HG03064 (cell line): ENCODE measurements at regions not wholly inside any gene's neighbourhood (a gene's known extent, or its start where the extent isn't known, plus 50 kb on each side); places are given as distances from the start of the nearest gene placed in this dataset.

Experiments used
- ATAC-seq: cut with Tn5 transposase; IDR thresholded peaks from one replicate; pipeline ENCODE4 v1.9.1; 2021; ENCODE audit warnings: low read depth; ENCODE audit not compliant: unreplicated experiment

DNA sequence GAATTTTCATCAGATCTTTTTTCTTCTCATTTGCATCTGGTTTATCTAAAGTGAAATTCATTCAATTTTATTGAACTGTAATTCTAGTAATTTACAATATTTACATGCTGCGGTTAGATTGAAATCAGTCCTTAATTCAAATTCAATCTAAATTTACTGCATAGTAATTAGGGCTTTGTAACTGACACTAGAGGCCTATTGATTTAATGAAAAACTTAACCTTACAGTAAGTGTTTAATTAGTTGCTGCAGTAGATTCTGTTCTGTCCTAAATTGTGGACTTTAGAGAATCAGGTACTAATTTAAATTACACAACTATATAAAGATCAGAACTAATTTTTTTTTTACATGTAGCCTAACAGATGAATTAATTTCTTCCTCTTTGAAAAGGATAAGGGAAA, 758.8 kb upstream of the TENM3 start:
- no peak for ATAC-seq

DNA sequence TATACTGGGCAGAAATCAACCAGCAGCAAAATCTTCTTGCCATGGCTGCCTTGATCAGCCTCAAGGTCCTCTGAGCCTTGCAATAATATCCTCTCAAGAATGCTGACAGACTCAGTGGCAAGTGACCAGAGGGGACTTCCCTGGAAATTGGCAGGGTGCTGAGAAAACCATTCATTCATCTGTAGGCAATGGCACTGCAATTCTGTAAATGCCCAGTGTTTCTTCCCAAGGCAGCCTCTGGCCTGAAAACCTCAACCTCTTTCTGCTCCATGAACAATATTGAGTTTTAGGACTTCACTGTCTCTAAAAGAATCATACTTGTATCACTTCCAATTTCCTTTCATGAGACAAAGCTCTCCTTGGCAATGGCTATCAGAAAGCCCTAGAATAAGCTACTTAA, 754.3 kb upstream of the TENM3 start:
- no peak for ATAC-seq

- no peak for ATAC-seq
Measured at GRCh38 chr4:181498148-181498547, 745.1 kb upstream of the TENM3 start.

DNA sequence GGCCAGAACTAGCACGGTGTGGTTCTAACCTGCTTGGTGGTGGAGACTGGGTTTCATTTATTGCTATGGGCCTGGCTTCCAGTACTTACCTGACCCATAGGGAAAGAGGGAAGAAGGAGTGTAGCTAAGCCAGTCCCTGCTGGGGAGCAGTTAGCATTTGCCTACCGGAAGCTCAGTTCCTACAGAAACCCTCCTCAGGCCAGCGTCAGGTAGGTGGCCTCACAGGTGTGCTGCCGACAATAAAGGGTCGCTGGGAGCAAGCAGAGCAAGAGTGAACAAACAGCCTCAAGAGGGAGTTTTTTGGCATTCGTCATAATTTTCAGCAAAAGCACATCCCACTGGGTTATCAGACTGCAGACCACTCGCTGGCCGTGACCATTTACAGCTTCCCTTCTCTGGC, 740.6 kb upstream of the TENM3 start:
- no peak for ATAC-seq

- ATAC-seq, result no peak
Measured at GRCh38 chr4:181503687-181504390, 739.4 kb upstream of the TENM3 start.

DNA sequence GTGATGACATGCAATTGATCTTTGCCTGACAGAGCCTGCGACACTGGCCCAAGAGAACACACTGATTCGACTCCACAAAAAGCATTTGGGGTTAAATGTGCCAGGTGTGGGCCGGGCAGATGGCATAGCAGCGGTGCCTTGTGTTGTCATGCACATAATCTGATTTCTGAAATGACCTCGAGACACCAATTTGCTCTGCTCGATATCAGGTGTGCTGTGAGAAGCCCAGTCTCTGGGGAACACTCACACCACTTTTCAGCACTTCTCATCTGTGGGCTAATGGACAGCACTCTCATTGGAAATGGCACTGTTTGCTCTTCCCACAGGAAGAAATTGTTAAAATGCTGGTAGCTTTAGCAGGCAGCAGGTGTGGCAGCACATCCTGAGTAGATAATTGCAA, 738.3 kb upstream of the TENM3 start:
- ATAC-seq, result no peak

DNA sequence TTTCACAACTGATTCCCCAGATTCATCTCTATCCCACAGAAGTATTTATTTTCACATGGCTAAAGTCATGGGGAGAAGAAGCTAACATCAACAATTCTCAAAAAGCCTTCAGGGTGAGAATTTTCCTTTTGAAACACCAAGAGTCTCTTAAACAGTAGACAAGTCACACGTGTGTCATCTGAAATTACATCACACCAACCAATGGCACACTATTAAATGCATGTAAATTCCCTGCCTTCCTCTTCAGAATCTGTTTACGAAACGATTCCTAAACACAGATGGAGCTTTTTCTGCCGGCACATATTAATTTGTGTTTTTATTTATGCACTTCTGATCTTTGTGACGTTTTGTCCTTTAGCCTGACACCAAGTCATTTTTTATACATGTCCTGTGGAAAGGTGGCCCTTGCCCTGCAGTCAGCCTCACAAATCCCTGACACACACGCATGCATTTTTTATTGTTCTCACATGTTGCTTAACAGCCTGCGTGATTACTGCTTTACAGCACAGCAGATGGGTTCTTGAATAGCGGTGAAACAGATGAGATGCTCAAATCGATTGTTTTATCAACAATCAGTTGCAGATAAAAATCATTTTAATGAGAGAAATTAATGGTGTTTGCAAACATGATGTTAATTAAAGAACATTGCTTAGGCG, 735.9 kb upstream of the TENM3 start:
- ATAC-seq, result no peak

DNA sequence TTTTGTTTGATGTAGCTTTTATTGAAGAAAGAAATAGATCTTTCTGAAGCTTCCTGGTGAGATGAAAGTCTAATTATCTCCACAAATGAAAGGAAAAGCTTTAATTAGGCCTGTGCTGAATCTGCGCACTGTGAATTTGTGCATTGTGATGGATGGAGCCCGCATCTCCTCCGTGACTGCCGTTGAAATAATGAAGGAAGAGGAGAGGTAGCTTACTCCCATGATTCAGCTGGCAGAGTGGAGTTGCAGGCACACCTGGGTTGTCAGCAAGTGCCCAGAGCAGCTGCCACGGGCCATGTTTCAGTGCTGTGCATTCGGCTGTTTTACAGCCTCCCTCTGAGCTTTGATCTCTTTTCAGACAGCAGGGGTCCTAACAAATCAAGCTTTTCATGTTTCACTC, 735.3 kb upstream of the TENM3 start:
- no peak for ATAC-seq

DNA sequence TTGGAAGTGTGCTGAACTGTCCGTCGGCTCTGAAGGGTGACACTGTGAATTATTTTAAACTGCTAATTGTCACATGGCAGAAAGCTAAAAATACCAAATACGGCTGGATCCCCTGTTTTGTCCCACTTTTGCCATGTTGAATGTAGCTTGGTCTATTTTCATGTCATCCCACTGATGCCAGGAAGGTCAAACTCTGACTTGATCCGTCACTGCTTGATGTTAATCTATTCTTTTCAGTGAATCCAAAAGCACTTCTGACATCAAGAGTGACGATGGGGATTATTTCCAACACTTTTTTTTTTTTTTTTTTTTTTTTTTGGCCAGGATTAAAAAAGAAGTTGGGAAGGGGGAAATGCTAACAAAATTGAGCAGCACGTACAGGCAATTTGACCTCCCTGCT, 734.6 kb upstream of the TENM3 start:
- no peak for ATAC-seq

DNA sequence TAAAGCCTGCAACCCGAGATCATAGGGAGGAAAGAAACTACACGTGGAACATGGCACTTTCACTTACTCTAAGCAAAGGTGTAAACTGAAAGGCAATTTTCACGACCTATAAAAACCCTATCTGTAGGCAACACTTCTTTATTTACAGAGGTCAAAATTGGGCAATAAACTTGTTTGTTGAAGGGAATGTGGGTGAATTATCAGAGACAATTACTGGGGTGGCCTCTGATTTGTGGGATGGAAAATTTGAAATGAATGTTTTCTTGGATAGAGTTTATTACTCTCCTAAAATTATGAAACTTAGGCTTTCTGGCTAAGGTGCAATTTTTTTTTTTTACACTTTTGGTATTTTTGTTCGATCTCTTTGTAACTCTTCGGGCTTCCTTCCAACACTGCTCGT, 734.1 kb upstream of the TENM3 start:
- no peak for ATAC-seq

DNA sequence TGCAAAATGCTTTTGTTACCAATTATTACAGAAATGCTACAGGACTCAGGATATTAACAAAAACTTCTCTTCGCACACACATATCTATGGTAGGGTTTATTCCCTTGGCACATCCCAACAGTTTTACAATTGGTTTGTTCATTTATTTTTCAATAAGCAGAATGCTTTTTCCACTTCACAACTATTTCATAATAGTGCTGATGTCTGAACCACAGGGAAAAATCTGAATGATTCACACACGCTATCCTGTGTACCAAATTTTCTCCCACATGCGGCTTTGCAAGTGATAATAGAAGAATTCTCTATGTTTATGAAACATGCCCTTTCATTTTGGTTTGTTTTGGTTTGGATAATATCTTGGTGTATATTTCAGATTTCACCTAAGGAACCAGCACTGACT, 725.7 kb upstream of the TENM3 start:
- ATAC-seq, result no peak

DNA sequence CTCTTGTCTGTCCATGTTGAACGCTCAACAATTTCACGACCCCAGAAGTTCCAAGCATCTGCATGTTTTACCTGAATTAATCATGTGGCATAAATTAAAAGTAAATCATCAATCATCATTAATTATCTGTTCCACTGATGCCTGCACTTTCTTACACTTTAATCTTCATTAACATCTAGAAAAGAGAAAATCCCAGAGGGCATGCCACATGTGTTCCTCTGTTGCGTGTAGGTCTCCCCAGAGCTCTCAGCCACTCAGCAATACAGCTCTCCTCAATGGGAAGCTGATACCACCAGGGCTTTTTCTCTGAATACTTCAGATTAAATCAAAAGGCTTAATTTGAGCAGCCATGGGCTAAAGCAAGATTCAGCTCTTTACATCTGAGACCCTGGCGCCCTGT, 722.4 kb upstream of the TENM3 start:
- no peak for ATAC-seq

DNA sequence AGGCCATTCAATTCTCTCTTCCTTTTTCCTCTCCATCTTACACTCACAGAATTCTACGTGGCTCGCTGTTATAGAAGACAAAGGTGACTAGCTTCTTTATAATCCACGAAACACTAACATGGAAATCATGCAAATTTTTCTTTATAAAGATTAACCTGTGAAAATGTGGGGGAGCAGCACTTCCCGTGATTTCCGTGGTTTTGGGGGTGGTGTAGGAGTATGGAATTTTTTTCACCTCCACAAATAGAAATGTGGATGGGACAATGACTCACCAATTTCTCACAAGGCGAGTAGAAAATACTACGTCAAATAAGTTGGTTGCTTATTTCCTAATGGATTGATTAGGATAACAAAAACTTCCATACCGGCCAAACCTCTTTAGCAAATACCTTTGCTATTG, 719.2 kb upstream of the TENM3 start:
- ATAC-seq, result no peak

DNA sequence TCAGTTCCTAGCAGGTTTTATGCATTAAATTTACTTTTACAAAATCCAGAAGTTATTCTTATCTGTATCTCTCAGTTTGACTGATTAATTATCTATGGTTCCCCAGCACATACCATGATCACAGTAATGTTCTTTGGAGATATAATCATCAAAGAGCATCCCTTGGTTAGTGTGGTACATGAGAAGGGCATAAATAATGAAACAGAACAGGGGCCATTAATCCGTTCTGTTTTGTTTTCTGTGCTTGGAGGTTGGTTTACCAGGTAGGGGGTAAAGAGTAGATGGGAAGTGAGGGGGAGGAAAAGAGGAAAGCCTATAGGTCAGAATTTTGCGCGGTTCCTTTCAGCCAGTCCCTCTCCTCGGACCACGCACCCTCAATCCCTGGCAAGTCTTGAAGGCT, 718.7 kb upstream of the TENM3 start:
- no peak for ATAC-seq

- ATAC-seq, result no peak
Measured at GRCh38 chr4:181525634-181526033, 717.6 kb upstream of the TENM3 start.

DNA sequence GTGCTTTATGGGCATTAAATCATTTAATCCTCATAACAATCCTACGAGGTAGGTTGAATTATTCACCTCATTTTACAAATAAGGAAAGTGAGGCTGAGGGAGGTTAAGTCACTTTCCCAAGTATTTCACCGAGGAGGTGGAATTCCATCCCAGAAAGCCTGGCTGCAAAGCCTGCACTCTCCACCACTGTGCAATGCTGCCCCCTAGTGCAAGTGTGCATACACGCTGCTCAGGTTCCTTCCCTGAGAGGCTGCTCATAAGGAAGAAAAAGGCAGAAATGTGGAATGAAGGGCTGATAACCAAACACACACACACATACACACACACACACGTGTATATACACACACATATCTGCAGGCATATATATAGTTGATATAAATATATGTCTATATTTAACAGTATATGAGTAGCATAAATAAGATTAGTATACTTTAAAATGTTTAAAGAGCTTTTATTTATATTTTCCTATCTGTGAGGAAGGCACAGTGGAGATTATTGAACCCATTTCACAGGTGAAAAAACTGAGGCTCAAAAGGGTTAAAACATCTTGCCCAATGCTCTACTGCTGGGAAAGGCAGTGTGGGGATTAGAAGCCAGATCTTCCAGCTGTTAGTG, 714.5 kb upstream of the TENM3 start:
- no peak for ATAC-seq

GRCh38 chr4:181529537-181529936, 713.7 kb upstream of the TENM3 start:
- no peak for ATAC-seq

GRCh38 chr4:181536196-181536746, 706.9 kb upstream of the TENM3 start:
- ATAC-seq, result no peak

DNA sequence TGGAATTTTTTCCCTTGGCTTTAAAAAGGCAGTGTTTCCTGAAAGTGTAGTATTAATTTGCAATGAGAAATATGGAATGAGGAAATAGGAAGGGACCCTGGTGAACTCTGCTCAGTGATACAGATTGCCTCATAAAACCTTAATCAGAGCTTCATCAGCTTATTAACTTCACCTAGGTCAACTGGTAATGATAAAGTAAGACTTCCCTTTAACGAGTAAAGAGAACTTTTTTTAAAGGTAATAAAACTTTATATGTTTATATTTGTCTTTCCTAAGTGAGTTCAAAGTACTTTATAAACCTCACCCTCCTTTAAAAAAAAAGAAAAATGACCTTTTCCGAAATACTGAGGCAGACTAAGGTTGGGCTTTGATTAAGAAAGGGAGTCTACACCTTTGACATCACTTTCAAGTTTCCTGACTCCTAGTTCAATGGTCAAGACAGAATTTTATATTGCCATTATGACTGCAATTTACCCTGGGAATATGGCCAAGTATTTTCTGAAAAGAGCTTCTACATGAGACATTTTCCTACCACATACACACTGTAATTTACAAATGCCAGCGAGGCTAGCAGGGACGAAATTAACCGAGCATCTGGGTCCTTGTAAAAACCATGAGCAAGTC, 706.3 kb upstream of the TENM3 start:
- ATAC-seq, result no peak

GRCh38 chr4:181538431-181538830, 704.8 kb upstream of the TENM3 start:
- no peak for ATAC-seq

DNA sequence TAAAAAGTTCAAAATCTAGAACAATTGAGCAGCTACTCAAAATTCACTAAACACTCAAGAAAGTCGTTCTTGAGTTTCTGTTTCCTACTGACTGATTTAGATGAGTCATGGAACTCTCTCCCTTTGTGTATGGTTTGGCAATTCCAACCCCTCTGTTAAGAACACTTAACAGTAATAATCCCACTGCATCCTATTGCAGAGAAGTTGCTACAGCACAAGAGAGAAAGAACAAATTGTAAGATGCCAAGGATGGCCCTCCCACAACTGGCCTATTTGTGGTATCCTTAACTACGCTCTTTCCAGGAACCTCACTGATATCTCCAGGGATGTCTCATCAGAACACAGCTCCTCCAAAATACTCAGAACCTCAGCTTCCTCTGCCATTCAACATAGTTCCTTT, 701.8 kb upstream of the TENM3 start:
- ATAC-seq, result no peak
